ENCODE measurements at regions not wholly inside any gene's neighbourhood (a gene's known extent, or its start where the extent isn't known, plus 50 kb on each side); places are given as distances from the start of the nearest gene placed in this dataset.

DNA sequence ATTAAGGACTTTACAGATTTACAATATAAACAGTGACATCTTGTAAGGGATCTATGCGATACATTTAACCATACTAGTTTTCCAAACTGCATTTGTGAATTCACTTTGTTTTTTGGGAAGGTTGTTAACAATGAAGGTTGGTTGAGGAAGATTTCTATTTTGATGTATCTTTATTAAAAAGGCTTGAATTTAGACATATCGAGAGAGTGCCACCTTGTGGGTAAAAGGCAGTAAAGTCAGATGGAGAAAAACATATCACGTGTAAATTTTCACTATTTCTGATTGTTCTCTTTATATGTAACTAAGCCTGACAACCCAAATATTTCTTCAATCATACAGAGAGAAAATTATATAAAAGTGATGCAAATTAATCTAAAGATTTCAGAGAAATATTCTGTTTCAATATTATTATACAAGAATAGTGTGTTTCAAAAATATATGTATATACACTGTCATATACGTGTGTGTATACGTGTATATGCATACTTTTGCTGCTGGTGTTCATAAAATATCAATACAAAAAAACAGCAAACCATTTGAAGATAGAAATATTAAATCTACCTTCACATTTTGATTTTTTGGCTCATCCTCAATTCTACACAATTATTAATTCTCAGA, 988.6 kb downstream of the SORCS1 start:
- DNase-seq: peak; percentile 5

GRCh38 chr10:106173838-106174237, 990.7 kb downstream of the SORCS1 start:
- no peak for DNase-seq

GRCh38 chr10:106169241-106169640, 995.3 kb downstream of the SORCS1 start:
- no peak for DNase-seq

DNA sequence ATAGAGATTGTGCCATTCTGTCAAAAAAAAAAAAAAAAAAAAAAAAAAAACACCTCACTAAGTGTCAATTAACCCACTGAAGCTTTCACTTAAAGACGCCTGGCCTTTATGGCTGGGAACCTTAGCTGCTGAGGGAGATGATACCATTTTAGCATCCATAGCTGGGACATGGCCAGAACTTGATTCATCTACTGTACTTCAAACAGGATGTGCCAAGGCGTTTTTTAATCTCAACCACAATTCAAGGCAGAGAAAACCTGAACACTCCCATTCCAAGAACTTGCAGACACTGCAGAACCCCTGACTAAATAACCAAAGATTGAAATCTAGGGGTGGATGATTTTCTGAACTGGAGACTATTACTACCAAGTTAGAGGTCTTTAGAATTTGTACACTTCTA, 996.6 kb downstream of the SORCS1 start:
- no peak for DNase-seq

DNA sequence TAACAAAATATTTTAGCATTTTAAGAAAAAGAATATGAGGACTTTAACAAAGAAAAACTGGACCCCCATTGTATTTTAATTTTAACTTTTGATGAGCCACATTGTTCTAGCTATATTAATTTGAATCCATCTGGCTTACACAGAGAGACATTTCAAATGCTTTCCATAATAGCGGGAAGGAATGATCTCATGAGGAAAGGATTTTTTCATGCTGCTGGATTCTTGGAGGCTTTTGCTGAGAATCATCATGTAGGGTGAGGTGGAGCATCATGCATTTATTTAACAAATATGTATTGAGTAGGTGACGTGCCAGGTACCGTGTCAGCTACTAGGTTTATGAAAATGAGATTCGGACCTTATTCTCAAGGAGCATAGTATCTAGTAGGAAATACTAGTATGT, 1006.3 kb downstream of the SORCS1 start:
- no peak for DNase-seq

DNA sequence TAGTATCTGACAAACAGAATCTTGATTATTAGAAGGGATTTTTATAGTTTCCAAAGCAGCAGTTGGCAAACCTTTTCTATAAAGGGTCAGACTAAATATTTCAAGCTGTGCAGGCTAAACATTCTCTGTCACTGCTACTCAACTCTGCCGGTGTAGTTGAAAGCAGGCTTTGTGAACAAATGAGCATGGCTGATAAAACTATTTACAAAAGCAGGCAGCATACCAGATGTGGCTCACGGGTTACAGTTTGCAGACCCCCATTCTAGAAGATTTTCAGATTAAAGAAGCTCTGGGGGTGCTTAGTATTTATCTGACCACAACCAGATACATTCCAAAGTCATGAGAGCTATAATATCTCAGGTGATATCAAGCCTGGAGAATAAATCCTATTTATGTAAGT, 1017.5 kb downstream of the SORCS1 start:
- no peak for DNase-seq

GRCh38 chr10:106139915-106140314, 1024.6 kb downstream of the SORCS1 start:
- DNase-seq: no peak

DNA sequence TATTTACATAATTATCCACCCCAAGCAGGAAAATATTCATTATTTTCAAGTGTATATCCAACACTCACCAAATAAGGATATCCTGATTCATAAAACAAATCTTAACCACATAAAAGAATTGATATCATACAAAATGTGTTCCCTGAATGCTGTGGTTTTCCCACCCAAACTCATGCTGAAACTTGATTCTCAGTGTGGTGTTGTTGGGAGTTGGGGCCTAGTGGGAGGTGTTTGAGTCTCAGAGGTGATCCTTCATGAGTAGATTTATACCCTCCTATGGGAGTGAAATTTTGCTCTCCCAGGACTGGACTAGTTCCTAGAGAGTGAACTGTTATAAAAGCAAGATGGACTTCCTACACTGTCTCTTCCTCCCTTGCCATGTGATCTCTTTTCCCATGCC, 1028.3 kb downstream of the SORCS1 start:
- DNase-seq: no peak

DNA sequence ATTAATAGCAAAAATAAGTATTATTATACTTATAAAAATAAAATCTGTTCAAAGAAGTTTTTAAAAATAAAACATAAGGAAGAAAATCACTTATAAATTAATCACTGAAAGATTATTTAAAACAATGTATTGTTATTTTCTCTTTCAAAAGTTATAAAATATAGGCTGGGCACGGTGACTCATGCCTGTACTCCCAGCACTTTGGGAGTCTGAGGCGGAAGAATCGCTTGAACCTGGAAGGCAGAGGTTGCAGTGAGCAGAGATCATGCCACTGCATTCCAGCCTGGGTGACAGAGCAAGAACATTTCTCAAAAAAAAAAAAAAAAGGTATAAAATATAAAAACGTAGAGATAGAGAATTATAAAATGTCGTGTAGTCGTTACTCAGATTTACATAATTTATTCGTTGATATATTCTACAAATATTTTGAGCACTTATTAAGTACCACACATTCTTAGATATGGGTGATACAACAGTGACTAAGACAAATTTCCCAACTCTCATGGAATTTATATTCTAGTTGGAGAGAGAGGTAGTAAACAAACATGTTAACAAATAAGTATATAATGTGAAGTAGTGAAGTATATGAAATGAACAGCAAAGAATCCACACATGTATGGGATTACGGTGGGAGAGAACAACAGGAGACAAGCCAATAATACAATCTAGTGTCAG, 1030.0 kb downstream of the SORCS1 start:
- DNase-seq: no peak

- DNase-seq: no peak
Observed at GRCh38 chr10:106133451-106133850, 1031.1 kb downstream of the SORCS1 start.

- DNase-seq: no peak
Observed at GRCh38 chr10:106132956-106133355, 1031.5 kb downstream of the SORCS1 start.

DNA sequence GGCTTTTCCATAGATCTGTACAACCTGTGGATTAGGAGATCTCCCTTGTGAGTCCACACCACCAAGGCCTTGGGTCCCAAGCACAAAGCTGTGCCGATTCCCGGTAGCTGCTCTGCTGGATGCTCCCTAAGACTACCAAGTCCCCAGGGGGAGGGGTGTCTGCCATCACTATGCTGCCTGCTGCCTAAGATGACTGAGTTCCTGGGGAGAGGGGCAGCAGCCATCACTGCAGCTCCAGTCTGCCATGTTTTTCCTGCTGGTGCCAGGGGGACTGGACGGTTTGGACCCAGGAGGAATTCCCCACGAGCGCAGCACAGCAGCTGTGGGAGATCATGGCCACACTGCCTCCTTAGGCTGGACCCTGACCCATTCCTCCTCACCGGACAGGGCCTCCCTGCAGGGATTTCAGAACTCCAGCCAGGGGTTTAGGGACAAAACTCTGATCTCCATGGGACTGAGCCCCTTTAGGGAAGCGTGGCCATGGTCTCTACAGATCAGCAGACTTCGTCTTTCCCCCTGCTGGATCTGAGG, 1049.8 kb downstream of the SORCS1 start:
- DNase-seq: no peak

- no peak for DNase-seq
Observed at GRCh38 chr10:106111246-106111645, 1053.3 kb downstream of the SORCS1 start.

DNA sequence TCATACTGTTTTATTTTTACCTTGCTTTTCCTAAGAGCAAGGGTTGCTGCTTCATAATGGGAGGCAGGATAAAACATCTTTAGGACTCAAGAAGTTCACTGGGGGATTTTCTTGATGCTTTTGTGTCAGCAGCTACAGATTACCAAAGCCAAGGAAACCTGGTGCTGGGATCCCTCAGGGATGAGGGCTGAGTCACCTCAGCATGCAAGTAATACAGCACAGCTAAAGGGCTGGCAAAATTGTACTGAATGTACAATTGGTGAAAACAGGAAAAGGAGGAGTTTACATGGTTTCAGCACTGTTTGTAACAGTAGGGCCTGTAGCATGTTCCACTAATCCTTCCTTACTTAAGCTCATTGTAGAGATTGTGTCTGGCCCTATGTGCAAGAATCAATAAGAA, 1056.8 kb downstream of the SORCS1 start:
- no peak for DNase-seq

DNA sequence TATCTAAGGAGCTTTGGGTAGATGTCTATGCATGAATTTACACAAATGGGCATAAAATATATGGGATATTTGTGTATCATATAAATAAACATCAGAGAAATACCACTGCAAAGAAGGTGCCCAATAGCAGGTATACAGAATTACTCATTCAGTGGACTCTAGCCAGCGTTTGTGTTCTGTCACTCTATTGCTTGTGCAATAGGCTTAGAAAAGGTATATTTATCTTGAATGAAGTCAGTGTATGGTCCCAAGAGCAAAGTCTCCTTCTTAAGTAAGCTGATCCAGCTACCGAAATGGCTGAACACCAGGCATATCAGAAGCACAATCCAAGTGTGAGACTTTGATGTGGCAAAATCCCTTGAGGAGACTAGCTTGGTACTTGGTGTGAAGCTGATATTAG, 1058.4 kb downstream of the SORCS1 start:
- no peak for DNase-seq

- no peak for DNase-seq
Observed at GRCh38 chr10:106089855-106090254, 1074.7 kb downstream of the SORCS1 start.

DNA sequence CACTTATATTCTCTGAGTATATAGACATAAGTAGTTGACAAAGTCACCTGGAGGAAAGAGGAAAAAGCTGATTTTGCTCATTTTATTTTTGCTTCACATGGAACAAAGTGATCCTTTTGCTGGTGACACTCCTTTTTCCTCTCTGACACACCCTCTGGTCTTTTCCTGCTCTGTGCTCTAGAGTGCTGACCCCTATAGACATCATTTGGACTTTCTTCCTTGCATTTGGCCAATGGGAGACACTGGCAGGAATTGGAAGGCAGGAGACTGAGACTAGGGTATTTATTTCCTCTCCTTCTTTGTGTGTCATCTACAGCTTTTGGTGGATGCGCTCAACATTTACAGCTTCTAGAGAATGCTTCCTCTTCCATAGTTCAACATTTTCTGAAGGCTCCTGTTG, 1078.1 kb downstream of the SORCS1 start:
- no peak for DNase-seq

GRCh38 chr10:106083572-106083971, 1080.9 kb downstream of the SORCS1 start:
- DNase-seq: no peak

DNA sequence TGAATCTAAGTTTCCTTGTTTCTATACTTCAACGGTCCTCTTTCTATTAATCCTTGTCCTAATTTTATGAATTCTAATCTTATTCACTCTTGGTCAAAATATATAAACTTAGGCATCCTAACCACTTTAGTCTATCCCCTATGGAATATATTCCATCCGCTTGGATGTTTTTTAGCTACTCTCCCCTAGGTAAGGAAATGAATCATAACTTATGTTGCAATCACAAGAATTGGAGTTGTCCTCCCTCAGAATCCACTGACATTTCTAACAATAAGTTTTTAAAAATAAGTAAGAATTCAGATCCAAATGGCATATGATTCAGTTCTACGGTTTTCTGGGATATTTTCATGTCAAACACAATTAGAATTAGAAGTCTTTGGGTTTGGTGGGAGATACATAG, 1081.6 kb downstream of the SORCS1 start:
- no peak for DNase-seq

DNA sequence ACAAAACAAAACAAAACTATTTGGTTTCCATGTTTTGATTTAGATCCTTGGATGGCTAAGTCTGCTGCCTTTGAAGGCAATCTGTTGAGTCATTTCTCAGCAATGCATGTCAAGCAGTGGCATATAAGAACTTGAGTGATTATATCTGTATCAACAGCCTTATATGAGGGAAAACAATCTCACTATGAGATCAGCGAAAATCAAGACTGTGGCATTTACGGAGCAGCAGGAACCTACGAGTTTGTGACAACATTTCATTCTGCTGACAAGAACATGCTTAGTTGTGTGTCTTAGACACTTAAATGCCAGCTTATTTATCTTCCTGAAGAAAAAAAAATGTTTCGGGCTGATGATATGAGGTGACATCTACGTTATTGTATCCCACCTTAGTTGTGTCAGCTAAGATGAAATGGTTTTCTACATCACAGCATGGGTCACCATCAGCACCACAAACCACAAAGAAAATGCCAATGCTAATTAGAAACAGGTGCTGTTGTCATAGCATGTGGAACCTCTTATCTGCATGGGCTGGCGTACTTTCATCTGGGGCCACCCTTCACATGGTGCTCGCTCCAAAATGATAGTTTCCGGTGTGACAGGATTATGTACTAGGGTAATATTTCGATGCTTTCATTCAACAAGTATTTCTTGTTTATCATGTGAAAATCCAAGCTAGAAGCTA, 1085.5 kb downstream of the SORCS1 start:
- no peak for DNase-seq

DNA sequence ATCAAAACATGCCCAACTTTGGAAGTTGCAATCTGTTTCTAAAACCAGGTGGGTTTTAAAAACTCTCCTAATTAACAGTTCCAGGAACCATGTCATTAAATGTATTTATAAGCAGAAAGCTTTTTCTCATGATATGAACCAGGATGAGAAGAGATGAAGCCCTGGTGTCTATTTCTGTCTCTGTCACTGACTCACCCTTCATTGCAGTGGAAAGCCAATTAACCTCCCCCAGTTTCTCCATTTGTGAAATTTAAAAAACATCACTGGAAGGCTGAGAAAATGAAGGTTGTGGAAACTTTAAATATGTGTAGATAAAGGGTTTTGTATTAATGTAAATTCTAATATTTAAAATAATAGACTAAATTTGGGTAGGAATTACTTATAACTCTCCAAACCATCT, 1088.0 kb downstream of the SORCS1 start:
- no peak for DNase-seq

- no peak for DNase-seq
Observed at GRCh38 chr10:106053061-106053460, 1111.4 kb downstream of the SORCS1 start.

DNA sequence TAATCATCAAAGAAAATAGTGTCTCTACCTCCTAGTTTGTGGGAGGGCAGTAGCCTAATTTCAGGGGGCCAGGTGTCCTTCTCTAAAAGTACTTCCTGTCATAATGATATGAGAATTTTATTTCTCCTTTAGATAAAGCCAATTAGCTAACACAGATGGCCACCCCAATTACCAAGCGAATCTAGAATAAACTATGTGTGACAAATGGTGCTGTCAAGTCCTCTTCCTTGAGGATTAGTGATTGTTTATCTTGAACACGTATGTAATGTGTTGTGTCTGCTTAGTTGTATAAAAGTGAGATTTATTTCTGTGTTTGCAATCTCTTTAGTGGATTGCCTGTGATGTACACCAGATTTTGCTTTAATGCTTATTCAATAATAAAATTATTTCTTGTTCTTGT, 1120.0 kb downstream of the SORCS1 start:
- no peak for DNase-seq

- no peak for DNase-seq
Observed at GRCh38 chr10:106043863-106044262, 1120.6 kb downstream of the SORCS1 start.
